HL-60 (cell line): ENCODE measurements at regions not wholly inside any gene's neighbourhood (a gene's known extent, or its start where the extent isn't known, plus 50 kb on each side); places are given as distances from the start of the nearest gene placed in this dataset.

Source experiments
- DNase-seq, 2 experiments: peaks; one replicate each; pipeline ENCODE4 v3.0.0-alpha.2; 2010 to 2020; ENCODE audit warnings: low read depth in 1 of 2, low spot score in 1 of 2
- H3K27ac ChIP-seq: fragments of 250-450 bp; sonication (Bioruptor Pico); replicated peaks from 2 replicates; pipeline ENCODE4 v1.5.1; 2020; ENCODE audit warnings: mild to moderate bottlenecking, moderate library complexity
- H3K27me3 ChIP-seq: fragments of 250-450 bp; sonication (Bioruptor Pico); 2 replicates; pipeline ENCODE4 v1.5.1; 2021; ENCODE audit warnings: mild to moderate bottlenecking, moderate library complexity; ENCODE audit not compliant: insufficient read depth, poor library complexity, severe bottlenecking
- H3K4me3 ChIP-seq: replicated peaks from 2 replicates; pipeline ENCODE4 v1.5.1; 2011; ENCODE audit warnings: mild to moderate bottlenecking, control low read depth, low read length; ENCODE audit not compliant: insufficient read depth
- CTCF ChIP-seq: IDR thresholded peaks from one replicate; pipeline ENCODE4 v1.5.1; 2011; ENCODE audit warnings: low read length, control low read depth, inconsistent platforms; ENCODE audit not compliant: insufficient read depth
- GABPA ChIP-seq: IDR thresholded peaks from 2 replicates; pipeline ENCODE4 v1.6.1; 2012; ENCODE audit warnings: low read depth
- POLR2AphosphoS5 ChIP-seq: IDR thresholded peaks from 2 replicates; pipeline ENCODE4 v1.6.1; 2012; ENCODE audit warnings: low read depth
- SPI1 ChIP-seq: IDR thresholded peaks from 2 replicates; pipeline ENCODE4 v1.6.1; 2012; ENCODE audit warnings: low read depth, mild to moderate bottlenecking, borderline replicate concordance
- TF ChIP-seq, protein P1 (sequence below): IDR thresholded peaks from 2 replicates; pipeline ENCODE4 v1.6.1; 2012; ENCODE audit warnings: low read depth; ENCODE audit not compliant: insufficient replicate concordance

- Histone ChIP-seq H3K4me3 (no peak overlapping the region), H3K27ac (no peak overlapping the region), H3K27me3 (no peaks in the 10 kb centered on the region)
- DNase-seq: peak in 1 of 2 experiments; percentile 7
- TF ChIP-seq GABPA (no peak), CTCF (no peak), SPI1 (no peak), POLR2AphosphoS5 (no peak)
- TF ChIP-seq, protein P1, sequence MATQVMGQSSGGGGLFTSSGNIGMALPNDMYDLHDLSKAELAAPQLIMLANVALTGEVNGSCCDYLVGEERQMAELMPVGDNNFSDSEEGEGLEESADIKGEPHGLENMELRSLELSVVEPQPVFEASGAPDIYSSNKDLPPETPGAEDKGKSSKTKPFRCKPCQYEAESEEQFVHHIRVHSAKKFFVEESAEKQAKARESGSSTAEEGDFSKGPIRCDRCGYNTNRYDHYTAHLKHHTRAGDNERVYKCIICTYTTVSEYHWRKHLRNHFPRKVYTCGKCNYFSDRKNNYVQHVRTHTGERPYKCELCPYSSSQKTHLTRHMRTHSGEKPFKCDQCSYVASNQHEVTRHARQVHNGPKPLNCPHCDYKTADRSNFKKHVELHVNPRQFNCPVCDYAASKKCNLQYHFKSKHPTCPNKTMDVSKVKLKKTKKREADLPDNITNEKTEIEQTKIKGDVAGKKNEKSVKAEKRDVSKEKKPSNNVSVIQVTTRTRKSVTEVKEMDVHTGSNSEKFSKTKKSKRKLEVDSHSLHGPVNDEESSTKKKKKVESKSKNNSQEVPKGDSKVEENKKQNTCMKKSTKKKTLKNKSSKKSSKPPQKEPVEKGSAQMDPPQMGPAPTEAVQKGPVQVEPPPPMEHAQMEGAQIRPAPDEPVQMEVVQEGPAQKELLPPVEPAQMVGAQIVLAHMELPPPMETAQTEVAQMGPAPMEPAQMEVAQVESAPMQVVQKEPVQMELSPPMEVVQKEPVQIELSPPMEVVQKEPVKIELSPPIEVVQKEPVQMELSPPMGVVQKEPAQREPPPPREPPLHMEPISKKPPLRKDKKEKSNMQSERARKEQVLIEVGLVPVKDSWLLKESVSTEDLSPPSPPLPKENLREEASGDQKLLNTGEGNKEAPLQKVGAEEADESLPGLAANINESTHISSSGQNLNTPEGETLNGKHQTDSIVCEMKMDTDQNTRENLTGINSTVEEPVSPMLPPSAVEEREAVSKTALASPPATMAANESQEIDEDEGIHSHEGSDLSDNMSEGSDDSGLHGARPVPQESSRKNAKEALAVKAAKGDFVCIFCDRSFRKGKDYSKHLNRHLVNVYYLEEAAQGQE: no peak
Observed at GRCh38 chr12:74111688-74112360, 425.8 kb upstream of the ATXN7L3B start.

DNA sequence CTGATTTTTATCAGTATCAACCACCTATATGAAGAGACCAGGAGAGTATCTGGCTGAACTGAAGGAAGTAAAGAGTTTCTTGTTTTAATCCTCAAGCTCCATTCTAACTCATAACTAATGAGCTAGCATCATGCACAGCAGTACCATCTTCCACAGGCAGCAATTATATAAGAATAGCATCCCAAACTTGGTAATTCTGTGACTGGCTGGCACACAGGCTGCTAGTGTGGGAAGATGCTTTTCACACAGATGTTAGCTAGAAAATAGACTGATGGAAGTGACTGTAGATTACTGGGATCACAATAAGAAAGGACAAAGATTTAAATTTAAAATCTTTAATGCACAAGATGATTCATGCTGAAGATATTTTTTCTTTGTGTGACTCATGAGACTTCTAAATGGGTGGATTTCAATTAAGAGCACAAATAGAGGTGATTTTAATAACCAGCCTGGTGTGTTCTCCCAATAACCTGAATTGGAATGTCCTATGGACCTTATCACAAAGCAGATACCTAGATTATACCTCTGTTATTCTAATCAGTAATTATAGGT, 417.7 kb upstream of the ATXN7L3B start:
- TF ChIP-seq GABPA: no peak
- no peak for TF ChIP-seq SPI1
- TF ChIP-seq CTCF: no peak
- TF ChIP-seq, protein P1: no peak
- TF ChIP-seq POLR2AphosphoS5: no peak
- no peak overlapping the region for H3K4me3 ChIP-seq
- H3K27me3 ChIP-seq: no peaks in the 10 kb centered on the region
- DNase-seq: no peak
- no peak overlapping the region for H3K27ac ChIP-seq

GRCh38 chr12:74120644-74121043, 417.0 kb upstream of the ATXN7L3B start:
- H3K27me3 ChIP-seq: no peaks in the 10 kb centered on the region
- H3K27ac ChIP-seq: no peak overlapping the region
- DNase-seq: no peak

More at GRCh38 chr12:74120644-74121043, 417.0 kb upstream of the ATXN7L3B start:
- no peak overlapping the region for H3K4me3 ChIP-seq
- no peak for TF ChIP-seq POLR2AphosphoS5
- TF ChIP-seq, protein P1: no peak
